Gastroesophageal sphincter (tissue), 3 donors: ENCODE measurements at regions not wholly inside any gene's neighbourhood (a gene's known extent, or its start where the extent isn't known, plus 50 kb on each side); places are given as distances from the start of the nearest gene placed in this dataset.

Experiments
- EP300 ChIP-seq: sonication (generic); formaldehyde crosslinking; IDR thresholded peaks from one replicate; pipeline ENCODE4 v1.6.1; 2017; ENCODE audit warnings: antibody characterized with exemption, mild to moderate bottlenecking
- TF ChIP-seq, protein P1 (sequence below), 4 experiments: fragments of 200-600 bp in 2 of 4; fragments of 450-650 bp in 2 of 4; sonication (generic) in 1 of 4; IDR thresholded peaks; one replicate each; pipeline ENCODE4 v1.5.1; 2017 to 2019; ENCODE audit warnings: antibody characterized with exemption in 4 of 4, mild to moderate bottlenecking in 2 of 4, moderate library complexity in 2 of 4

GRCh38 chr16:85510041-85510659 lies 103.0 kb upstream of the GSE1 start:
- TF ChIP-seq, protein P1, sequence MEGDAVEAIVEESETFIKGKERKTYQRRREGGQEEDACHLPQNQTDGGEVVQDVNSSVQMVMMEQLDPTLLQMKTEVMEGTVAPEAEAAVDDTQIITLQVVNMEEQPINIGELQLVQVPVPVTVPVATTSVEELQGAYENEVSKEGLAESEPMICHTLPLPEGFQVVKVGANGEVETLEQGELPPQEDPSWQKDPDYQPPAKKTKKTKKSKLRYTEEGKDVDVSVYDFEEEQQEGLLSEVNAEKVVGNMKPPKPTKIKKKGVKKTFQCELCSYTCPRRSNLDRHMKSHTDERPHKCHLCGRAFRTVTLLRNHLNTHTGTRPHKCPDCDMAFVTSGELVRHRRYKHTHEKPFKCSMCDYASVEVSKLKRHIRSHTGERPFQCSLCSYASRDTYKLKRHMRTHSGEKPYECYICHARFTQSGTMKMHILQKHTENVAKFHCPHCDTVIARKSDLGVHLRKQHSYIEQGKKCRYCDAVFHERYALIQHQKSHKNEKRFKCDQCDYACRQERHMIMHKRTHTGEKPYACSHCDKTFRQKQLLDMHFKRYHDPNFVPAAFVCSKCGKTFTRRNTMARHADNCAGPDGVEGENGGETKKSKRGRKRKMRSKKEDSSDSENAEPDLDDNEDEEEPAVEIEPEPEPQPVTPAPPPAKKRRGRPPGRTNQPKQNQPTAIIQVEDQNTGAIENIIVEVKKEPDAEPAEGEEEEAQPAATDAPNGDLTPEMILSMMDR (IDR thresholded peaks at IDR 0.05), result no peak
- no peak for TF ChIP-seq EP300
